Panc1 (cell line): ENCODE measurements at regions not wholly inside any gene's neighbourhood (a gene's known extent, or its start where the extent isn't known, plus 50 kb on each side); places are given as distances from the start of the nearest gene placed in this dataset.

Source experiments
- ATAC-seq: fragments of 200-7000 bp; cut with Tn5 transposase; 2 replicates; pipeline ENCODE4 v1.9.1; 2020; ENCODE audit warnings: mild to moderate bottlenecking, moderate library complexity
- BruUV-seq: library from RNA; stranded (reverse); fragments of 400-500 nt; replicated peaks from 2 replicates; lab custom pipeline; 2021; lab: Mats Ljungman, UMichigan
- CTCF ChIA-PET: fragments of 300-600 bp; sonication (Branson Sonifier 250); formaldehyde crosslinking; loops from one replicate; lab custom pipeline; 2022; ENCODE audit warnings: antibody characterized with exemption; lab: Charles Lee
- POLR2A ChIA-PET: fragments of 300-600 bp; sonication (Branson Sonifier 250); formaldehyde crosslinking; loops from one replicate; lab custom pipeline; 2022; ENCODE audit warnings: antibody characterized with exemption; lab: Charles Lee
- DNase-seq: peaks from one replicate; pipeline ENCODE4 v3.0.0-alpha.2; 2010; ENCODE audit warnings: low read depth, low spot score
- H3K27ac ChIP-seq: 2 replicates; pipeline ENCODE4 v1.5.1; 2011; ENCODE audit warnings: mild to moderate bottlenecking, low read length, inconsistent platforms
- H3K27me3 ChIP-seq: fragments of 200-500 bp; sonication (Bioruptor generic); 2 replicates; pipeline ENCODE4 v1.6.0; 2014; ENCODE audit warnings: low read length, inconsistent platforms; ENCODE audit not compliant: control insufficient read depth, insufficient read depth
- H3K36me3 ChIP-seq: fragments of 200-500 bp; sonication (Bioruptor generic); 2 replicates; pipeline ENCODE4 v1.5.1; 2014; ENCODE audit warnings: inconsistent platforms, mild to moderate bottlenecking, low read length, moderate library complexity; ENCODE audit not compliant: control insufficient read depth, insufficient read depth
- H3K4me1 ChIP-seq: 2 replicates; pipeline ENCODE4 v1.5.1; 2011; ENCODE audit warnings: inconsistent platforms, mild to moderate bottlenecking, low read length, moderate library complexity; ENCODE audit not compliant: control insufficient read depth, insufficient read depth
- H3K4me3 ChIP-seq, 2 experiments: 2 replicates each; pipeline ENCODE4 v1.5.1; 2011 to 2012; ENCODE audit warnings: low read depth in 2 of 2, low read length in 2 of 2, mild to moderate bottlenecking in 2 of 2, inconsistent platforms in 1 of 2, moderate library complexity in 1 of 2
- H3K9me3 ChIP-seq: fragments of 200-500 bp; sonication (Bioruptor generic); 2 replicates; pipeline ENCODE4 v1.5.1; 2014; ENCODE audit warnings: low read depth, mild to moderate bottlenecking, inconsistent platforms, low read length, moderate library complexity; ENCODE audit not compliant: control insufficient read depth, insufficient read depth
- POLR2AphosphoS5 ChIP-seq: IDR thresholded peaks from 2 replicates; pipeline ENCODE4 v1.6.1; 2012; ENCODE audit warnings: mild to moderate bottlenecking, low read depth, low read length, moderate library complexity
- SIN3A ChIP-seq: IDR thresholded peaks from 2 replicates; pipeline ENCODE4 v1.6.1; 2012; ENCODE audit warnings: low read depth, mild to moderate bottlenecking, low read length, moderate library complexity, borderline replicate concordance; ENCODE audit not compliant: insufficient read depth
- TCF7L2 ChIP-seq: IDR thresholded peaks from 2 replicates; pipeline ENCODE4 v1.6.1; 2011; ENCODE audit warnings: mild to moderate bottlenecking, low read depth, low read length, inconsistent platforms
- in situ Hi-C: cut with HindIII; loops from 2 replicates; pipeline ENCODE4 v1.10.0; 2016; ENCODE audit warnings: low sequenced_read_pairs, low pct_unique_long_range_greater_than_20kb
- intact Hi-C: fragments of 100-400 bp; cut with micrococcal nuclease; formaldehyde crosslinking; loops from one replicate; pipeline ENCODE4 v1.10.0; 2022; ENCODE audit not compliant: unreplicated experiment
- TF ChIP-seq, protein P1 (sequence below): fragments of 450-650 bp; IDR thresholded peaks from 2 replicates; pipeline ENCODE4 v1.5.1; 2017; ENCODE audit warnings: mild to moderate bottlenecking
- TF ChIP-seq, protein P2 (sequence below), 2 experiments: IDR thresholded peaks; 2 replicates each; pipeline ENCODE4 v1.6.1; 2011 to 2012; ENCODE audit warnings: low read depth in 2 of 2, control low read depth in 1 of 2, low read length in 1 of 2, mild to moderate bottlenecking in 1 of 2, moderate library complexity in 1 of 2; ENCODE audit not compliant: insufficient read depth in 1 of 2

DNA sequence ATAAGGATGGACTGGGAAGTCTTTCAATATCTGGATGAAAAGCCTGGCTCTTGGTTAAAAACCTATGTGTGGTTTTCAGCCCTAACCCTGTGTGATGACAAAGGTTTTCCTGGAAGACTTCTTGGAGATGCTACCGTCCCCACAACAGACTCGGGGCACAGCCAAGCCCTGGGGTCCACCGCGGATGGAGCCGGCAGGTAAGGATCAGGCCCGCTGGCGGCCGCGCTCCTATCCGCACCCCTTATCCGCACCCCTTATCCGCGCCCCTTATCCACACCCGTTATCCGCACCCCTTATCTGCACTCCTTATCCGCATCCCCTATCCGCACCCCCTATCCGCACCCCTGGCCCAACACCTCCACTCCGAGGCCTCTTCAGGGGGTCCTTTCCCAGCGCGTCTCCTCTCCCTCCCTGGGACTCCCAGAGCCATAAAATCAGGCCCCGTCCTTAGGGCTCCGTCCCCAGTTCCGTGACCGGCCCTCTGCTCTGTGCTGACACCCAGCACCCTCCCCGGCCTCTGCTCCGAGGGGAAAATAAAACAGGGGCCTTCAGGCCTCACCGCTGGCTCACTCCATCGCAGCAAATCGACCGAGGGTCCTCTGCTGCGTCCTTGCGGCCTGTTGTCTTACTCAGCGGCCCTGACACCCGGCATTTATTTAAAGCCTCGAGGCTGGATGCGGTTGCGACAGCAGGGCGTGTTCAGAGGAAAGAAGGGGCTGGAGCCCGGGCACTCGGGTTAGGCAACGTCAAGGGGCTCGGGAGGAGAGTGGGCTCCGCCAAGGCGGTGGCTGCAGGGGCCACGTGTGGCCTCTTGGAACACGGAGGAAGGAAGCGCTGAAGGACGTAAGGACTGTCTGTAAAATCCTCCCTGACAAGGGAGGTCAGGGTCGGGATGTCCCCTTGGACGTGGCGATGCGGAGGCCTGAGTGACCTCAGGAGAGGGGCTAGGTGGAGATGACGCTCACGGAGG lies 215.1 kb upstream of the ADARB2 start:
- H3K9me3 ChIP-seq, result no peaks in the 10 kb centered on the region
- H3K4me3 ChIP-seq, result no peak overlapping the region
- ChIA-PET POLR2A (no interaction called here), CTCF (no interaction called here)
- intact Hi-C loops, result no loop called here
- BruUV-seq, result no TSS peak
- H3K4me1 ChIP-seq, result no peaks in the 10 kb centered on the region
- DNase-seq (no peak), ATAC-seq (no peak)
- in situ Hi-C loops, result no loop called here
- H3K36me3 ChIP-seq, result no peaks in the 10 kb centered on the region
- H3K27ac ChIP-seq, result no peak overlapping the region
- TF ChIP-seq, protein P1, sequence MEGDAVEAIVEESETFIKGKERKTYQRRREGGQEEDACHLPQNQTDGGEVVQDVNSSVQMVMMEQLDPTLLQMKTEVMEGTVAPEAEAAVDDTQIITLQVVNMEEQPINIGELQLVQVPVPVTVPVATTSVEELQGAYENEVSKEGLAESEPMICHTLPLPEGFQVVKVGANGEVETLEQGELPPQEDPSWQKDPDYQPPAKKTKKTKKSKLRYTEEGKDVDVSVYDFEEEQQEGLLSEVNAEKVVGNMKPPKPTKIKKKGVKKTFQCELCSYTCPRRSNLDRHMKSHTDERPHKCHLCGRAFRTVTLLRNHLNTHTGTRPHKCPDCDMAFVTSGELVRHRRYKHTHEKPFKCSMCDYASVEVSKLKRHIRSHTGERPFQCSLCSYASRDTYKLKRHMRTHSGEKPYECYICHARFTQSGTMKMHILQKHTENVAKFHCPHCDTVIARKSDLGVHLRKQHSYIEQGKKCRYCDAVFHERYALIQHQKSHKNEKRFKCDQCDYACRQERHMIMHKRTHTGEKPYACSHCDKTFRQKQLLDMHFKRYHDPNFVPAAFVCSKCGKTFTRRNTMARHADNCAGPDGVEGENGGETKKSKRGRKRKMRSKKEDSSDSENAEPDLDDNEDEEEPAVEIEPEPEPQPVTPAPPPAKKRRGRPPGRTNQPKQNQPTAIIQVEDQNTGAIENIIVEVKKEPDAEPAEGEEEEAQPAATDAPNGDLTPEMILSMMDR, result no peak
- TF ChIP-seq, protein P2, sequence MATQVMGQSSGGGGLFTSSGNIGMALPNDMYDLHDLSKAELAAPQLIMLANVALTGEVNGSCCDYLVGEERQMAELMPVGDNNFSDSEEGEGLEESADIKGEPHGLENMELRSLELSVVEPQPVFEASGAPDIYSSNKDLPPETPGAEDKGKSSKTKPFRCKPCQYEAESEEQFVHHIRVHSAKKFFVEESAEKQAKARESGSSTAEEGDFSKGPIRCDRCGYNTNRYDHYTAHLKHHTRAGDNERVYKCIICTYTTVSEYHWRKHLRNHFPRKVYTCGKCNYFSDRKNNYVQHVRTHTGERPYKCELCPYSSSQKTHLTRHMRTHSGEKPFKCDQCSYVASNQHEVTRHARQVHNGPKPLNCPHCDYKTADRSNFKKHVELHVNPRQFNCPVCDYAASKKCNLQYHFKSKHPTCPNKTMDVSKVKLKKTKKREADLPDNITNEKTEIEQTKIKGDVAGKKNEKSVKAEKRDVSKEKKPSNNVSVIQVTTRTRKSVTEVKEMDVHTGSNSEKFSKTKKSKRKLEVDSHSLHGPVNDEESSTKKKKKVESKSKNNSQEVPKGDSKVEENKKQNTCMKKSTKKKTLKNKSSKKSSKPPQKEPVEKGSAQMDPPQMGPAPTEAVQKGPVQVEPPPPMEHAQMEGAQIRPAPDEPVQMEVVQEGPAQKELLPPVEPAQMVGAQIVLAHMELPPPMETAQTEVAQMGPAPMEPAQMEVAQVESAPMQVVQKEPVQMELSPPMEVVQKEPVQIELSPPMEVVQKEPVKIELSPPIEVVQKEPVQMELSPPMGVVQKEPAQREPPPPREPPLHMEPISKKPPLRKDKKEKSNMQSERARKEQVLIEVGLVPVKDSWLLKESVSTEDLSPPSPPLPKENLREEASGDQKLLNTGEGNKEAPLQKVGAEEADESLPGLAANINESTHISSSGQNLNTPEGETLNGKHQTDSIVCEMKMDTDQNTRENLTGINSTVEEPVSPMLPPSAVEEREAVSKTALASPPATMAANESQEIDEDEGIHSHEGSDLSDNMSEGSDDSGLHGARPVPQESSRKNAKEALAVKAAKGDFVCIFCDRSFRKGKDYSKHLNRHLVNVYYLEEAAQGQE (IDR thresholded peaks at IDR 0.05; ENCODE audit: insufficient read depth in 1 of 2, low read depth in 2 of 2, low read length in 1 of 2), result no peak
- no peak for TF ChIP-seq POLR2AphosphoS5
- TF ChIP-seq SIN3A, result no peak
- TF ChIP-seq TCF7L2, result no peak
- no peaks in the 10 kb centered on the region for H3K27me3 ChIP-seq

GRCh38 chr10:1950803-1951495 lies 213.6 kb upstream of the ADARB2 start:
- Histone ChIP-seq H3K9me3 (no peaks in the 10 kb centered on the region), H3K4me1 (no peaks in the 10 kb centered on the region), H3K36me3 (no peaks in the 10 kb centered on the region), H3K4me3 (no peak overlapping the region), H3K27ac (no peak overlapping the region), H3K27me3 (no peaks in the 10 kb centered on the region)
- no TSS peak for BruUV-seq
- POLR2A ChIA-PET, result no interaction called here
- intact Hi-C loops (no loop called here), in situ Hi-C loops (no loop called here)
- DNase-seq (no peak), ATAC-seq (no peak)
- TF ChIP-seq, protein P2 (IDR thresholded peaks at IDR 0.05; ENCODE audit: insufficient read depth in 1 of 2, low read depth in 2 of 2, low read length in 1 of 2), result no peak
- TF ChIP-seq POLR2AphosphoS5 (no peak), SIN3A (no peak), TCF7L2 (no peak)
- TF ChIP-seq, protein P1, result no peak
- CTCF ChIA-PET, result no interaction called here
